Suppressor macrophage treated with lipopolysaccharide for 4 hours (primary cell): ENCODE measurements at regions not wholly inside any gene's neighbourhood (a gene's known extent, or its start where the extent isn't known, plus 50 kb on each side); places are given as distances from the start of the nearest gene placed in this dataset.

ENCODE experiments used
- DNase-seq: peaks from one replicate; pipeline ENCODE4 v3.0.0-alpha.2; 2020

GRCh38 chr5:166317425-166317824, 1974.0 kb upstream of the WWC1 start:
- no peak for DNase-seq

DNA sequence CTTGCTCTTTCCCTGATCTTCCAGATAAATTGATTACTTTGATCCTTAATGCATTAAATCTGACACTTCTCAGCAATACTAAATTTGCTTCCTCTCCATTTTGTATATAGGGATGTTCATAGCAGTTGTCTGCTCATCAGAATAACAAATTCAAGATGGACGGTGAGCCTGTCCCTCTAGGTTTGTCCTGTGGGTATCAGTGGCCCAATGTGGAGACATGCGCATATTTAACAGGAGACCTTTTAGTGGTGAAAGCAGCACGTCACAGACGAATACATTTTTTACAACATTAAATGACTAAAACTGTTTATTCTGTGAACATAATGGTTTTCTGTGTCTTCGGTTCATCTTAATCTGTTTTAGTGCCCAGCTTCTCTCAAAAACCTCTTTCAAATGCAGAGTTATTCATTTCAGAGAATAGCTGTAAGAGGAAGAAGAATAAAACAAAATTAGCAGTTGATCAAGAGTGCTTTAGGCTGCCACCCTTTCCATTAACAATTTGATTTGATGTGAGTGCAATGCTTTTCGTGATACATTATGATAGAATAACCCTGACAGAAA, 1970.4 kb upstream of the WWC1 start:
- no peak for DNase-seq

GRCh38 chr5:166324372-166324771, 1967.1 kb upstream of the WWC1 start:
- DNase-seq = no peak

DNA sequence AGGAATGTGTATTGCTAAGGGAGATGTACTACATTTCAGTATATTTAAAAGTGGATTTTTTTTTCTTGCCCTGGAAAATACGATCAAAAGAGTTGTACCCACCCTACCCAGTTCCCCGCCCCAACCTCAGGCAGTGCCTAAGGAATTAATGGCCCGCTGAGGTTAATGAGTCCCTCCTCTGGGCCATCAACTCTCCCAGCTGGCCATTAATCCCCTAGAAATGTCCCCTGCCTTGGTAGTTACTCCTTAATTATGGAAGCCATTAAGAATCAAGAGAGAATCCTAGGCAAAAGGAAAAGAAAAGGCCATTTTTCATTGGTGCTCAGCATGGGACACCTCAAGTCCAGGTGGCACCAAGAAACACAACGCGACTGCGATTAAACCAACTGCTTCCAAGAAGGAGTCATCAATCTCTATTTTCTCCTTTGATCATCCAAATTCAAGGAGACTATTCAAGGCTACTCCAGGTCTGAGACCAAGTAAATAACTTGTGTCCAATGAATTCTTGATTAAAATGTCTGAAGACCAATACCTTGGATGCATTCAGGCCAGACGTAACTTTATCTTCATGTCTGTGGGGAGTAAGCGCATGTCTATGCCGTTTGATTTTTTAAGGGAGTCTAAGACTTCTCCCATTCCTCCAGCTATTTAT, 1962.2 kb upstream of the WWC1 start:
- DNase-seq = no peak

DNA sequence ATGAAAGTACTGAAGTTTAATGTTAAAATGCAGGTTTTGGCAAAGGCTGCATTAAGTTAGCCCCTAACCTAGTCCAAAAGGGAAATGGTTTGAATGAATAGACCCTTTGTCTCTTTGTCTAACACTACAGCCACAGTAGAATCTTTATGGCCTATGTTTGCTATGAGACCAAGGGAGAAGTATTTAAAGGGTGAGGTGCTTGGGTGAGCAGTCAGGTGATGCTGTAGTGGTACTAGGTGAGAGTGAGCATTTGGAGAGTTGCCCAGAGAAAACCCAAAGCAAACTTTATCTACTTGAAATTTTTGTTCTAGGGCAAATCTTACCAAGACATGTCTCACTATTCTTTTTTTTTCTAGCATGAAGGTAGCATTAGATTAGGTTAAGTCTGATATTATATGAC, 1961.4 kb upstream of the WWC1 start:
- DNase-seq = no peak

DNA sequence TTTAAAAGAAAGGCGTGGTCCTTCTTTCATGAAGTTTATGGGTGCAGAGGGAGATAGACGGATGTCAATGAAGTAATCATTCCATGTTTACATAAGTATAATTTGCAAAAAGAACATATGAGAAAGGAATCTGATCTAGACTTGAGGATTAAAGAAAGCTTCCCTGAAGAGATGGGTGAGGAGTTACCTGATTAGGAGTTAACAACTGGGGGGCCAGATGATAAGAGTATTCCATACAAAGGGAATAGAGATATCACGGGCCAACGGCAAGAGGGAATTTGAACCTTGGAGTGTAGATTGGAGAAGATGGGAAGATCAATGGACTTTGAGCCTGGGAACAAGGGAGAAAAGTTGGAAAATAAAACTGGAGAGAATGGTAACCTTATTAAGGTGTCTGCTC, 1959.9 kb upstream of the WWC1 start:
- DNase-seq = no peak

DNA sequence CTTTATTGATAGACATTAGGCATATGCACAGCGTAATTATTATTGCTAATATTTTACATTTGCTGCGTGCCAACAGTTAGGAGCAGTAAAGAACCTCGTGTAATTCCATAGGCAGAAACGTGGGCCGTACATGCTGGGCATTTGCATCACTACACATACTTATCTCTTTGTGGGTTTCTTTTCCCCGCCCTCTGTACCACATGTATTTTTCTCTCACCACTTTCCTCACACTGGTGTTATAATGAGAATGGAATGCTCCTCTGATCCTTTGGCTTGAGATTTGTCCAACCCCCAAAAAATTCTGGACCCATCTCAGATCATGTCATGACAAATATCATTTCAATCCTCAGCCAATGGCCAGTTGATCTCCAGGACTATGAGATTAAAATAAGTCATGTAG, 1952.6 kb upstream of the WWC1 start:
- DNase-seq = no peak

- DNase-seq = no peak
These were observed 1951.4 kb upstream of the WWC1 start for GRCh38 chr5:166340039-166340438.

- DNase-seq = no peak
These were observed 1949.6 kb upstream of the WWC1 start for GRCh38 chr5:166341740-166342337.

DNA sequence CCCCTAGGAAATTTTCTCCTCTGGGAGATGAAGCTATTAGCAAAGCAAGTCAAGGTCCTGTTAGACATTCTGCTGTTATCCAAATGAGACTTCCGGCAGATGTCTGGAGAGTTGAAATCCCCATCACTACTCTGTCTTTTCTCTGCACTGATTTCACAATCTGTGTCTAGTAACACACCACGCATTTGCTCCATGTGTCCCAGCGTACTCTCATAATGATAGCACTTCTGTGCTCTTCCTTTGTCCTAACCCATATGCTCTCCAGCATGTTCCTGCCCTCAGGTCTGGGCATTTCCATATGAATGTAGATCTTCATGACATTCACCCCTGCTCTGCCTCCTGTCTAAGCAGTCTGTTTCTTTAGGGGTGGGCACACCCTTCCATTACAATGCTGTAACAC, 1949.0 kb upstream of the WWC1 start:
- no peak for DNase-seq

- DNase-seq = no peak
These were observed 1944.6 kb upstream of the WWC1 start for GRCh38 chr5:166346726-166347374.

- no peak for DNase-seq
These were observed 1942.4 kb upstream of the WWC1 start for GRCh38 chr5:166349046-166349445.

- no peak for DNase-seq
These were observed 1937.9 kb upstream of the WWC1 start for GRCh38 chr5:166353580-166353979.

DNA sequence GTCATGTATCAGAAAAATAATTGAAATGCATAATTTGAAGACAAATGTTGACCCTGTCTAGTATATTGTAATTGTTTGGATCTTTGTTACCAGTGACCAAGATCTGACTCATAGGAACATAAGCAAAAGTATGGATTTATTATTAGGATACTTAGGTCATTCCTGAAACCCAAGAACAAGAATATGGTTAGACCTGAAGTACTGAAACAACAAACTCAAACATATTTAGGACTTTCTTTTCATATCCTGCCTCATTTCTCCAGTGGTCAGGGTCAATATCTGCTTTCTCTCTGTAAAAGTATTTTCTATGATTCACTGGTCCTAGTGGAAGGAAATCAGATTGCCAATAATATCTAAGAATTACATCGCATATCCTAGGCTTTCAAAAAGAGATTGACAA, 1937.1 kb upstream of the WWC1 start:
- DNase-seq = no peak

GRCh38 chr5:166356096-166356495, 1935.3 kb upstream of the WWC1 start:
- DNase-seq = no peak

- no peak for DNase-seq
These were observed 1933.2 kb upstream of the WWC1 start for GRCh38 chr5:166358127-166358830.

GRCh38 chr5:166363087-166363760, 1928.2 kb upstream of the WWC1 start:
- DNase-seq = no peak

DNA sequence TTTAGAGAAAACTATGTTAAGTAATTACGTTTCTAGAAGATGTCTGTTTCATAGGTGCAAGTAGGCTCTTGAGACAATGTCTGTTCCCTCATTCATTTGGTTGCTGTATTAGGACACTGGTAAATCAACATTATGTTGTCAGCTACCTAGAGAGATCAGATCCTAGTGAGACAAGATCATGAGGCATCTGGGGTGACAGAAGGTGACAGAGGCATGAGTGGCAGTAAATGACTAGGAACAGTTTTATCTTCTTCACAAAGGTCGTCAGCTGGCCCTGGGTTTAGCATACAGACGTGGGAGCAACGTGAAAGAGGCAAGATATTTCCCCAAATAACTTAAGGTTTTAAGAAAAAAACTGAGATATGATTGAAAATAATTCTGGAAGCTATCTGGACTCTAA, 1926.3 kb upstream of the WWC1 start:
- no peak for DNase-seq

- DNase-seq = no peak
These were observed 1924.1 kb upstream of the WWC1 start for GRCh38 chr5:166367391-166367790.

GRCh38 chr5:166369346-166369745, 1922.1 kb upstream of the WWC1 start:
- no peak for DNase-seq

GRCh38 chr5:166369807-166370206, 1921.6 kb upstream of the WWC1 start:
- DNase-seq = no peak

- DNase-seq = peak; percentile 1
These were observed 1920.3 kb upstream of the WWC1 start for GRCh38 chr5:166370928-166371690.
